Activated CD4-positive, CD25-positive, alpha-beta regulatory T cell (primary cell): ENCODE measurements at regions not wholly inside any gene's neighbourhood (a gene's known extent, or its start where the extent isn't known, plus 50 kb on each side); places are given as distances from the start of the nearest gene placed in this dataset.

Source experiments
- DNase-seq, 4 experiments: peaks; one replicate each; lab custom pipeline; 2025; lab: John Stamatoyannopoulos, UW

- DNase-seq: no peak
Observed at GRCh38 chr7:113825832-113826231, 93.0 kb downstream of the PPP1R3A start.

GRCh38 chr7:113824117-113824823, 94.5 kb downstream of the PPP1R3A start:
- no peak for DNase-seq

GRCh38 chr7:113819474-113819873, 99.3 kb downstream of the PPP1R3A start:
- no peak for DNase-seq

- DNase-seq: no peak
Observed at GRCh38 chr7:113816639-113817038, 102.2 kb downstream of the PPP1R3A start.

GRCh38 chr7:113813471-113813870, 105.3 kb downstream of the PPP1R3A start:
- no peak for DNase-seq

- DNase-seq: no peak
Observed at GRCh38 chr7:113812591-113813255, 106.1 kb downstream of the PPP1R3A start.

- no peak for DNase-seq
Observed at GRCh38 chr7:113810080-113810744, 108.6 kb downstream of the PPP1R3A start.

GRCh38 chr7:113809581-113809980, 109.2 kb downstream of the PPP1R3A start:
- DNase-seq: no peak

- DNase-seq: no peak
Observed at GRCh38 chr7:113806633-113807327, 112.0 kb downstream of the PPP1R3A start.

- DNase-seq: no peak
Observed at GRCh38 chr7:113805976-113806375, 112.8 kb downstream of the PPP1R3A start.

- DNase-seq: no peak
Observed at GRCh38 chr7:113804475-113805095, 114.2 kb downstream of the PPP1R3A start.

- DNase-seq: no peak
Observed at GRCh38 chr7:113801751-113802150, 117.1 kb downstream of the PPP1R3A start.

- DNase-seq: no peak
Observed at GRCh38 chr7:113800826-113801225, 118.0 kb downstream of the PPP1R3A start.

- no peak for DNase-seq
Observed at GRCh38 chr7:113799896-113800295, 118.9 kb downstream of the PPP1R3A start.

GRCh38 chr7:113797420-113798010, 121.3 kb downstream of the PPP1R3A start:
- no peak for DNase-seq

GRCh38 chr7:113796557-113796956, 122.3 kb downstream of the PPP1R3A start:
- DNase-seq: no peak

- DNase-seq: no peak
Observed at GRCh38 chr7:113794573-113794972, 124.2 kb downstream of the PPP1R3A start.

- no peak for DNase-seq
Observed at GRCh38 chr7:113793171-113793570, 125.6 kb downstream of the PPP1R3A start.

GRCh38 chr7:113790025-113790424, 128.8 kb downstream of the PPP1R3A start:
- no peak for DNase-seq

- DNase-seq: no peak
Observed at GRCh38 chr7:113787106-113787505, 131.7 kb downstream of the PPP1R3A start.

GRCh38 chr7:113784956-113785355, 133.9 kb downstream of the PPP1R3A start:
- no peak for DNase-seq

- DNase-seq: no peak
Observed at GRCh38 chr7:113784316-113784715, 134.5 kb downstream of the PPP1R3A start.
